ENCODE measurements at regions not wholly inside any gene's neighbourhood (a gene's known extent, or its start where the extent isn't known, plus 50 kb on each side); places are given as distances from the start of the nearest gene placed in this dataset.

DNA sequence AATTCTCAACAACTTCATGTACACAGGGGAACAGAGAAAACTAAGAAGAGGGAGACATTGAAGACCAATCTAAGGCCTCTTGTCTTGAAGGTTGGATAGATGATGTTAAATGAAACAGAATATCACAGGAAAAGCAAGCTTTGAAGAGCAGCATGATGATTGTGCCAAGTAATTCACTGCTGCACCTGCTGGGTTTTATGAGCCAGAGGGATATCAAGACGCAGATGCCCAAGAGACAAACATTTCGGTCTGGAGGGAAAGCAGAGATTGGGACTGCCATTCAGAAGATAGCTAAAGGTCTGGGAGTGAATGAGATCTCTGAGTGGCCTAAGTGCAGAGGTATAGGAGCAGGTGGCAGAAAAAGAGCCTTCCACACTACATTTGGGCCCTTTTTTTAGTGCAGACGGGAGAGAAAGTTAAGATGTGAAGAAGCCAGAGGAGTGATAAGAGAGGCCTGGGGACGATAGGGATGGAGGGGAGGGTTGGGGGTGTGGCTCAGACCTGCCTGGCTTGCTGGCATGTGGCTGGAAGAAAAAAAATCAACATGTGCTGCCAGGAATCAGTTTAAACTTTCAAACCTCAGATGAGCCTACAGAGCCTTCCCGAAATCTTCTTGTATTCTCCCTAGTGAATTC lies 200.6 kb downstream of the AEBP2 start:
- in situ Hi-C loops (cut with MboI; ENCODE audit: low sequenced_read_pairs, unreplicated experiment) = no loop called here
- no peak for DNase-seq (ENCODE audit: low spot score)
- TF ChIP-seq CTCF (IDR thresholded peaks at IDR 0.05; ENCODE audit: borderline replicate concordance, control extremely low read depth, extremely low read depth, insufficient read depth, missing control alignments) = no peak

DNA sequence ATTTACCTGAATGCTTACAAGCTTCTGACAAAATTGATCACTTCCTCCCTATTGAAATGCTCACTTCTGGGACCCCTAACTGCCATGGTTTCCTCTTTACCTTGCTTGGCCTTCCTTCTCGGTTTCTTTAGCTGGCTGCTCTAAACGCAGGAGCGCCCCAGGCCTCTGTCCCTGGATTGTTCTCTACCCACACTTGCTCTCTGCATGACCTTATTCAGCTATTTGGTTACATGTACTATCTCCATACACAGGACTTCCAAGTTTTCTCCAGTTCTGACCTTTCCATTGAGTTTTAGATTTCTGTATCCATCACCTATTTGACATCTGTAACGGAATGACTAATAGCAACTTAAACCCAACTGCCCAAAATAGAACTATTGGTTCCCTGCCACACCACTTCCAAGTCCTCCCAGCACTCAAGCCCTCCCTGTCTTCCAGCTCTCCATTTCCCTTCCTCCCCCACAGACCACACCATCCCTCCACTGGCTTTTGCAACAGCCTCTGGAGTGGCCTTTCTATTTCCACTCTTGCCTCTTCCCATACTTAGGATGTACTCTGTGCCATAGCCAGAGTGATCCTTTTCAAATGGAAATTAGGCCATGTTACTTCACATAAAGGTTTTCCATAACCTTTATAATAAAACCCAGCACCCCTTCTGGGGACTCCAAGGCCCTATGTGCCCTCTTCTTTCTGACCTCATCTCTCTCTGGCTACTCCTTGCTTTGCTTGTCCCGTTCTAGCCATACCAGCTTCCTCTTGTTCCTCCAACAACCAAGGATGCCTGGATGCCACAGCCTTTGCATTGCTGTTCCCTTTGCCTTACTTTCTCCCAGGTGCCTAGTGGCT lies 202.2 kb downstream of the AEBP2 start:
- in situ Hi-C loops (cut with MboI; ENCODE audit: low sequenced_read_pairs, unreplicated experiment) = no loop called here
- DNase-seq (ENCODE audit: low spot score) = no peak

GRCh38 chr12:19642345-19642744 lies 203.1 kb downstream of the AEBP2 start:
- in situ Hi-C loops (cut with MboI; ENCODE audit: low sequenced_read_pairs, unreplicated experiment) = no loop called here
- no peak for DNase-seq (ENCODE audit: low spot score)
- no peak for TF ChIP-seq CTCF (IDR thresholded peaks at IDR 0.05; ENCODE audit: borderline replicate concordance, control extremely low read depth, extremely low read depth, insufficient read depth, missing control alignments)

More for the DNA sequence above, 202.2 kb downstream of the AEBP2 start:
- no peak for TF ChIP-seq CTCF (IDR thresholded peaks at IDR 0.05; ENCODE audit: borderline replicate concordance, control extremely low read depth, extremely low read depth, insufficient read depth, missing control alignments)

- DNase-seq (ENCODE audit: low spot score) = no peak
- in situ Hi-C loops (cut with MboI; ENCODE audit: low sequenced_read_pairs, unreplicated experiment) = no loop called here
- no peak for TF ChIP-seq CTCF (IDR thresholded peaks at IDR 0.05; ENCODE audit: borderline replicate concordance, control extremely low read depth, extremely low read depth, insufficient read depth, missing control alignments)
These were observed 204.3 kb downstream of the AEBP2 start for GRCh38 chr12:19643635-19644034.

- in situ Hi-C loops (cut with MboI; ENCODE audit: low sequenced_read_pairs, unreplicated experiment) = no loop called here
- no peak for DNase-seq (ENCODE audit: low spot score)
- TF ChIP-seq CTCF (IDR thresholded peaks at IDR 0.05; ENCODE audit: borderline replicate concordance, control extremely low read depth, extremely low read depth, insufficient read depth, missing control alignments) = no peak
These were observed 205.3 kb downstream of the AEBP2 start for GRCh38 chr12:19644571-19644970.

DNA sequence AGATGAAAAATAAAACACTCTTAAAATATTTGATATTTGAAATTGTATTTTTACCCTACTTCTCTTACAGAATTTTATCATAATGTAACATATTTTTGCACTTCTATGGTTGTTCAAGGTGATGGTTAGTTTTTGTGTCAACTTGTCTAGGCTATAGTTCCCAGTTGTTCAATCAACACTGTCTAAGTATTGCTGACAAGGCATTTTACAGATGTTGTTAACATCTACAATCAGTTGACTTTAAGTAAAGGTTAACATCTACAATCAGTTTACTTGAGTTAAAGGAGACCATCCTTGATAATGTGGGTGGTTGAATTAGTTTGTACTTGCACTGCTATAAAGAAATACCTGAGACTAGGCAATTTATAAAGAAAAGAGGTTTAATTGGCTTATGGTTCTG lies 206.5 kb downstream of the AEBP2 start:
- in situ Hi-C loops (cut with MboI; ENCODE audit: low sequenced_read_pairs, unreplicated experiment) = no loop called here
- no peak for TF ChIP-seq CTCF (IDR thresholded peaks at IDR 0.05; ENCODE audit: borderline replicate concordance, control extremely low read depth, extremely low read depth, insufficient read depth, missing control alignments)
- DNase-seq (ENCODE audit: low spot score) = no peak
